GM12875 (cell line): ENCODE measurements at regions not wholly inside any gene's neighbourhood (a gene's known extent, or its start where the extent isn't known, plus 50 kb on each side); places are given as distances from the start of the nearest gene placed in this dataset.

Experiments
- H3K4me3 ChIP-seq: one replicate; pipeline ENCODE4 v1.5.1; 2011; ENCODE audit warnings: low read depth, low read length, control low read depth
- CTCF ChIP-seq: IDR thresholded peaks from 2 replicates; pipeline ENCODE4 v1.5.1; 2011; ENCODE audit warnings: low read depth, mild to moderate bottlenecking, control low read depth, inconsistent platforms, low read length, moderate library complexity, borderline replicate concordance; ENCODE audit not compliant: insufficient read depth

GRCh38 chrX:6614506-6614905, 79.6 kb upstream of the VCX3A start:
- no peak overlapping the region for H3K4me3 ChIP-seq
- TF ChIP-seq CTCF: no peak

GRCh38 chrX:6599230-6599860, 64.4 kb upstream of the VCX3A start:
- TF ChIP-seq CTCF: no peak
- no peak overlapping the region for H3K4me3 ChIP-seq
